Stimulated activated CD8-positive, alpha-beta memory T cell treated with anti-CD3 and anti-CD28 coated beads, Interleukin-7, amount 100 ng/mL, for 48 hours (primary cell): ENCODE measurements at regions not wholly inside any gene's neighbourhood (a gene's known extent, or its start where the extent isn't known, plus 50 kb on each side); places are given as distances from the start of the nearest gene placed in this dataset.
"Not testable (repeated sequence)": the region's sequence is repeated elsewhere in the genome, so short reads cannot be mapped to it uniquely, and the experiment has no call there.

ENCODE experiments used
- DNase-seq, 2 donors: peaks; one replicate each; pipeline ENCODE4 v3.0.0-alpha.2; 2020; ENCODE audit warnings: low read depth in 1 of 2; ENCODE audit errors: extremely low read depth in 1 of 2

DNA sequence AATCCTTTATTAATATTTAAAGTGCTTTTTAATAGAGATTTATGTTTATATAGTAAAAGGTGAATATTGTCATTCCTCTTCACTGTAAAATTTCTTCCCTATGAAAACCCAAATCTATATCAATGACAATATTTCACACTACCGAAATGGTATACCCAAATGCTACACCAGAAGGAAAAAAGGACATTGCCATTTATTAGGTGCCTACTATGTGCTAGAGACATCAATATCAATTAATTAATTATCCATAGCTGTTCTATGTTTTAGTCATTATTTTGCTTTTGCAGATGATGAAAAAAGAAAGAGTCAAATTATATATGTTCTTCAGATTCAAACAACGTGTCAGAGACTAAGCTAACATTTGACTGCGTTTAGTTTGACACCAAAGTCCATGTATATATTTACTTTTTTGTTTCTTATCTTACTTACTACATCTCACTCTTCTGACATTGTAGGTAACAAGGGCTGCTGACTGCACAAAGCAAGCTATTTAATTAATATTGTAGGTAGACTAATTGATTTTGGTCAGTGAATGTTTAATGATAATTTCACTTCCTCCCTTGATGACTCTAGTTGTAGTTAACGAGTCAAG, 614.0 kb upstream of the FOXG1 start:
- no peak for DNase-seq

DNA sequence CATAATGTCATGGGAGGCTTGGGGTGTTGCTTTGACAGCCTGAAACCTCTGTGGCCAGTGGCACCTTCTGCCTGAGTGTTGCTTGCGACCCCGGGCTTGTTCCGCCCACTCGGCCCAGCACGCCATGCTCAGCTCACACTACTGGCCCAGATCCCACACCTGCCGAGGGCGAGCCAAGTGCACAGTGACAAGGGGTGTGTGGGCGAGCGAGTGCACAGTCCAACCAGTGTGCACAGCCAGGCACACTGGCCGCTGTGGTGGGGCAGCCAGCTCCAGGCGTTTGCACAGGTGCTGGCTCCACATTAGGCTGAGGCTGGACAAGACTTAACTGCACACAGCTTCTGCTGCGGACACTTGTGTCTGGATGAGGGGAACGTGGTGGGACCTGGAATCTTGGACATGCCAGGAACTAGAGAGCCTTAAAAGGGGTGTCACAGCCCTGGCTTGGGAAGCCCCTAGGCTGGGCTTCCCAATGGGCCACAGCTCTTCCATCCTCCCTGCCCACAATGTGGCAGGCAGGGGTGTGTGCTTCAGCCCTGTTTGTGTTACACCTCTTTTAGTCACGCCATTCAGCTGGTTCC, 609.2 kb upstream of the FOXG1 start:
- no peak for DNase-seq

DNA sequence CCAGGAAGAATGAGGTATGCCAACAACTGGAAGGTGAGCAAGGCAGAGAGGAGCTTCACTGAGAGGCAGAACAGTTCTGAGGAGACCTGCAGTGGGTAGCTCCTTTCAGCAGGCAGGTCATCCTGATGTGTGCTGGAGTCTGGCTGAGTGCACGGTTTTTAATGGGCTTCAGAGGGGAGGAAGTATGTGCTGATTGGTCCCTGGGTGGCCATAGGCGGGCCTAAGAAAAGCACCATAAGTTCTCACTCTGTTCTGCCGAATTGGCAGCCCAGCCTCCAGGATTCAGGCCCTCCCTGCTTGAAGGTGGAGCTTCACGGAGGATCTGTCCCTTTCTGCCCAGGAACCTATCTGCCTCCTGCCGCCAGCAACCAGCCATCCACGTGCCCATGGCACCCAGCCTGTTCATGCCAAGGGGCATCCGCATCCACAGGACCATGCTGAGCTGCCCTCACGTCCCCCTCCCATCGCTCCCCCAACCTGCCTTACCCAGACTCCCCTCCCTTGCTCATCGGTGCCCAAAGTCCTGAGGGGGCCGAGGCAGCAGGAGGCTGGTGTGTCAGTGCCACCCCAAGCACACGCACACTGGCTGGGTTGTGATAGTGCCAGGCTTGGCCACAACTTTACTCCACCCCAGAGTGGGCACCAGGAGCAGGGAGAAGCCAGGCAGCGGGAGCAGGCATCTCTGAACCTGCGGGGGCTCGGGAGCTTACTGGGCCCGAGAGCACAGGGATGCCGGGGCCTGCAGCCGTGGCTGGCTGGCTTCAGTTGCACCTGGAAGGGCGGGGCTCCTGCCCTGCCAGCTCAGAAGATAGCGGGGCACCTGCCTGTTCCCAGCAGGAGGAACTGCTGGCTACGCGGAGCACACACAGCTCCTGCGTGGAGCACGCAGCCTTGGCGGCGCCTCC, 608.4 kb upstream of the FOXG1 start:
- DNase-seq, result no peak

DNA sequence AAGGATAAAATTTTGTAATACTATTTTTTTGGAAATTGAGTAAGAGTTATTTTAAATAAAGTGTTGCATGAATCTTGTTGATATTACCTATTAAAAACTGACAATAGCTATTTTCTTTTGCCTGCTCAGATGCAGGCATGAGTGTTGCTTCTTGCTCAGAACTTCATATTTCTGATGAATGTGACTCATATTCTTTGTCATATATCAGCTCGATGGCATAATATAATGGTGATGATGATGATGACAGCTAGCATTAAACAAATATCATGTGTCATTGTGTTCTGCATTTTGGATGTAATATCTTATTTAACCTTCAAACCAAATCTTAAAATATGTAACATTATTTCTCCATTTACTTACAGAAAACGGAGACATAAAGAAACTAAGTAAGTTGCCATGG, 605.5 kb upstream of the FOXG1 start:
- DNase-seq, result no peak

DNA sequence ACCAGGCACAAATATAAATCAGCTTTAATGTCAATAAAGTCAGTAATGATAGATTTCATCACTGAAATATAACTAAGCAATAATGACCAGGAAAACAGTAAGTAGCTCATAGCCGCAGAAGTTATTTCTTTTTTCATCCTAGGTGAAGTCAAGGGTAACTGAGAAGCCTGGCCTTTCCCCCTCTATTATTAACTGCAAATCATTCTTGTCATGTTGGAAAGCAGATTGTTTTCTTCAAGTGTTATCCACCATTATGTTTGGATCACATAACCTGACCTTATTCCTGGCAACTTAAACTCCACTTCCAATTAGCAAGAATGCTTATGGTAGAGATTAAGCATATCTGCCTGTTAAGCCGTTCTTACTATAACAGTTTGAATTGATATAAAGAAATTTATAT, 603.4 kb upstream of the FOXG1 start:
- no peak for DNase-seq

DNA sequence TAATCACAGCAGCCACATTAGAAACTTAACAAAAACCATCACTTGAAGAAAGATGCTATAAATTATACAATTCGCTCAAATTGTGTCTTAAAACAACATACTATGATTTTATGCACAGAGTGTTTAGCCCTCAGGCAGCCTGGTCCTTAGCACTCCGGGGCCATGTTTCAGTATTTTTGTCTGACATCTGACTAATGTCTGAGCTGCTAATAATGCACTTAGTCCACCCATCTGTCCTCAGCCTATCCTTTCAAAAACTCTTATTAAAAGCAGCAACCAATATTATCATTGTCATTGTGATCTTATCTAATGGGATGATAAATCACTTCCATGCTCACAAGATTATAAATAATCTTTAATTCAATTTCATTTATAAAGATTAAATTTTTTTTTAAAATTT, 602.7 kb upstream of the FOXG1 start:
- no peak for DNase-seq

DNA sequence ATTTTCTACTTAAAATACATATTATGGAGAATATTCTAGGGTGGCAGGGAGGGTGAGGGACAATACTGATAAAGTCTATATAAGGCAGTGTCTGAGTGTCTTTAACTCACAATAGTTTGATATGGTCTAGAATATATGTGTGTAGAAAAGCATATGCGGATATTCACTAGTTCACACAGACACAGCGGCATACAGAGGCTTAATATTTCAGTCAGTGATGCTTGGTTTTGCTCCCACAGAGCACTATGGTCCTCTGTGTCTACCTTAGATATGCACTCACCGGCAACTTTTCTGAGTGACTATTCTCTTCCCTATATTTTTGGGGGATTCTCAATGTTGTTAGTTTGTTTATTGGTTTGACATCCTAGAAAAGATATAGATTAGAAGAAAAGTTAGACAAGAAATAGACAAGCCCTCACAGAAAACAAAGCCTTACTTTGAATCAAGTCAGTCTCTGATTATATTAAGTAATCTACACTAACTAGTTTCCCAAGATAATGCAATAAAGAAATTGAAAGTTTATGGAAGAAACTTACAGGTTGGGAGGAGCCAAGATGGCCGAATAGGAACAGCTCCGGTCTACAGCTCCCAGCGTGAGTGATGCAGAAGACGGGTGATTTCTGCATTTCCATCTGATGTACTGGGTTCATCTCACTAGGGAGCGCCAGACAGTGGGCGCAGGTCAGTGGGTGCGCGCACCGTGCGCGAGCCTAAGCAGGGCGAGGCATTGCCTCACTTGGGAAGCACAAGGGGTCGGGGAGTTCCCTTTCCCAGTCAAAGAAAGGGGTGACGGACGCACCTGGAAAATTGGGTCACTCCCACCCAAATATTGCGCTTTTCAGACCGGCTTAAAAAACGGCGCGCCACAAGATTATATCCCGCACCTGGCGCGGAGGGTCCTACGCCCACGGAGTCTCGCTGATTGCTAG, 578.4 kb upstream of the FOXG1 start:
- DNase-seq, result not testable (repeated sequence)

DNA sequence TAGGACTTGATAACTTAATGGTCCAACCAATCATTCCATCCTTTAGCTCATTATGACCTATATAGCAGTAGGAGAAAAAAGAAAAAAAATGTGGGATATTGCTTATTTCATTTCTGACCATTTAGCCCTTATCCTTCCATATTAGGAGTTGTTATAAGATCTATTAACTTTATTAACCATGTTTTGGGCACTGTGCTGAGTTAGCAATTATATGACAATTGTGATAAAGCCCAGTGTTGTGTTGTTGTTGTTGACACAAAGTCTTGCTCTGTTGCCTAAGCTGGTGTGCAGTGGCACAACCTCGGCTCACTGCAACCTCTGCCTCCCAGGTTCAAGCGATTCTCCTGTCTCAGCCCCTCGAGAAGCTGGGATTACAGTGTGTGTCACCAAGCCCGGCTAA, 569.7 kb upstream of the FOXG1 start:
- no peak for DNase-seq

DNA sequence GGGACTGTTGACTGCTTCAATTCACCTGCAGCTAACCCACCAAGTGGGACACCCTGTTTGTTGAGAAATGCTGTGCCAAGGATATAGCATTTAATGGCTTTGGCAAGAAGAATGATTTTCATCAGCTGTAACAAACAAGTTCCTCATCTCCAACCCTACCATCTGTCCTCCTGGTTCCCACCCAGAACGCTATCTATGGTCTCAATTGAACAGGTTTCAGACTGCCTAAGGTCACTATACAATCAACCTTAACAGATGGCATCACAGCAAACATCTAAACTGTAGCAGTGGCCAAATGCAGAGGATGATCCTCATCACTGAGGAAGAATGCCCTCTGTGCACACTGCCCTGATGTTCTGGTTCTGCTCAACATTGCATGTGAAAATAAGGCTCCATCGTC, 546.2 kb upstream of the FOXG1 start:
- no peak for DNase-seq

DNA sequence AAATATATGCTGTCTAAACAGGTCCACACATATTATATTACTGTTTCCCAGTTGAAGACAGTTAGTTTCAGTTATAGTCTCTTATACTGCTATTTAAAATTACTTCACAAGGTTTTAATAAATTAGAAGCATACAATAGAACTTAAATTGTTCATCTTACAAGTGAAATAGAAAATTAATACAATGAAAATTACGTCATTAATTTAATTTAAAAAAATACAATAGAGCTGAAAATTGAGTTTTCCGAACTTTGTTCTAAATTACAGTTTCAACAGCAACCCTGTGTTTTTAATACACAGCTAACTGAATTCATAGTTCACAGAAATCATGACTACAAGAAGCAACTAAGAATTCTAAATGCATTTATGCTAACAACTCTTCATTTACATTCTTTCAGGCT, 525.7 kb upstream of the FOXG1 start:
- no peak for DNase-seq

DNA sequence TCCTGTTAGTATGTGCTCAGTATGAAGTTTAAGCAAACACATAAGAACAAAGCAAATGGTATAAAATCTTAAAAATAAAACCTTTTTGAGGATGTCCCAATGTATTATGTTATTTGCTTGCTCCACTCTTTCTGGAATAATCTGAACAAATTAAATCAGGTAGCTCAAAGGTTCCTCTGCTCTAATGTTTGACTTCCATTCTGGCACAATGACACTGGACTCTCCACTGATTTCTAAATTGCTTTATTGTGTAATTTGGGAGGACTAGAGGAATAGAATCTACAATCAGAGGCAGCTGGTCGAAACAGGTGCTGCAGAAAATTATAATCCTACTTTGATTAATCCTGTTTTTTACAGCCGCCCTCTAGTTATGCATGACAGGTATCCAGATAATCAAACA, 523.7 kb upstream of the FOXG1 start:
- DNase-seq, result no peak

DNA sequence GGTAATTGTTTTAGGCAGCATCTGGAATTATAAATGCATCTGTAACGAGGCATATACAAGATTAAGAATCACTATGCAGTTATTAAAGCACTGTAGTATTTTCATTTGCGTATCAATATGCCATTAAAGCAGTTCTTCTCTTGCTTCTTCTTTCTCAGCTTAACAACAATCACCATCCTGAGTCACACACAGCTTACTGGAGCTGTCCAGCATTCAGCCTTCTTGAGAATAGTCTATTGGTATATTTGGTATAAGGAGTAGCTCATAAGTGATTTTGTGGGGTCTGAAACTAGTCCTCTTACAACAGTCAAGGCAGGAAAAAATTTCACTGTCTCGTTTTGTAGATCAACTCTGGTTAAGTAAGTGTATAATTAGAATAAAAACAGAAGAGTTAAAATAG, 523.0 kb upstream of the FOXG1 start:
- DNase-seq, result no peak

DNA sequence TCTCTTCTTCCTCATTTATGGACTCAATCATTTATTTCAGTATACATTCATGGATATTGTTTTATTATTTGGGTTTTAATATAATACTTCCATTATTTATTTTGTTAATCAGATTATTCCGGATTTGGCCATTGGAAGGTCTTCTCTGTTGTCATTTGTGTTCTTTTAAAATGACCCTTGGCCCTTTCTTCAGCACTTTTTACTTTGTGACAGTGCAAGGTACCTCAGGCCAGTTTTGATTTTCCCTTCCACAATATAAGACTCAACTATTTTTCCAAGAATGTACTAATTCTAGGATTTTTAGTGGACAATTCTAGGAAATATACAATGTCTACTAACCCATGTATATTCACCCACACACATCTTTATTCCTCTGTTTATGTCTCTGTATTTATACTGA, 521.4 kb upstream of the FOXG1 start:
- no peak for DNase-seq

DNA sequence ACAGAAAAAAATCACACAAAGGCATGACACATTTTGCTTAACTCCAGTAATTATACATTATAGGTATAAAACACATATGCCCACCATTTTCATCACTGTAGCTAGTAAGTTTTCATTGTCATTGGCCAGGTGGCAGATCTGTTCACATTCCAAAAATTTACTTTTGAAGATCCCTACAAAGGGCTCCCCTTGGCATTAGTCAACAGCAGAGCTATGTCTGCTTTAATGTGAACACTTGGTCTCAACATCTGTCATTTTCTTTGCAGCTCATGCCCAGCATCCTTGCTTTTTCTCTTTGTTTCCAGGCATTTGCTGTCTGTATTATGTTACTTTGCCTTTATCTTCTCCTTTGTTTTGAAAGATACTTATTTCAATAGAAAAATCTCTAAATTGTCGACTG, 519.1 kb upstream of the FOXG1 start:
- DNase-seq, result no peak

DNA sequence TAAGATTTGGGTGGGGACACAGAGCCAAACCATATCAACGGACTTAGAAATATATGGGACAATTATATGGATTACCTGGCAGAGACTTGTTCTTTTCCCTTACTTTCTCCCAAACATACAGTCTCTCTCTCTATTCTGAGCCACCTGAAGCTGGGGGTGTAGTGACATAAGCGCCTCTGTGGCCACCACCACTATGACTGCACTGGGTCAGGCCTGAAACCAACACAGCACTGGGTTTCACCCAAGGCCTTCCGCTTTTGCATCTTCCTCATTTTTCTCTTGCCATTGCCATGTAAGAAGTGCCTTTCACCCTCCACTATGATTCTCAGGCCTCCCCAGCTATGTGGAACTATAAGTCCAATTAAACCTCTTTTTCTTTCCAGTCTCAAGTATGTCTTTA, 514.5 kb upstream of the FOXG1 start:
- not testable (repeated sequence) for DNase-seq

DNA sequence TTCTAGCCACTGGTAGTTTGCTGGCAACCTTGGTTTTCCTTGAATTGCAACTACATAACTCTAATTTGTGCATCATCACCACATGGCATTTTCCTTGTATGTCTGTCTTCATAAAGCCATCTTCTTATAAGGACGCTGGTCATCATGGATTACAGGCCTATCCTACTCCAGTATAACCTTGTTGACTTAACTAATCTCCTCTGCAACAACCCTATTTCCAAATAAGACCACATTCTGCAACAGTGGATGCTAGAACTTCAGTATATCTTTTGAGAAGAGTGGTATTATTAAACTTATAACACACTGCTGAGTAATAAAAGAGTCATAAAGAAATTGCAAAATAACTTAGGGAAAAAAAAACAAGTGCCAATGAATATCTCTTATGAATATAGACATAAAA, 511.8 kb upstream of the FOXG1 start:
- no peak for DNase-seq

DNA sequence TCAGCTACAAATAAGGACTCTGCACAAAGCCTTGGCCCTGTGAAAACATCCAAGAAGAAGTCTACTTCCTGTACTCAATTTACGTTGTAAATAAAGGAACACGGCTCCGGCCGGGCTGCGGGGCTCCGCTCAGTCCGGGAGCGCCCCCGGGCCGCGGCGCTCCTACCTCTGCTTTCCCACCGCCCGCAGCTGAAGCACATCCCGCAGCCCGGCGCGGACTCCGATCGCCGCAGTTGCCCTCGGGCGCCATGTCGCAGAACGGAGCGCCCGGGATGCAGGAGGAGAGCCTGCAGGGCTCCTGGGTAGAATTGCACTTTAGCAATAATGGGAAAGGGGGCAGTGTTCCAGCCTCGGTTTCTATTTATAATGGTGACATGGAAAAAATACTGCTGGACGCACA, 502.3 kb upstream of the FOXG1 start:
- DNase-seq, result no peak

DNA sequence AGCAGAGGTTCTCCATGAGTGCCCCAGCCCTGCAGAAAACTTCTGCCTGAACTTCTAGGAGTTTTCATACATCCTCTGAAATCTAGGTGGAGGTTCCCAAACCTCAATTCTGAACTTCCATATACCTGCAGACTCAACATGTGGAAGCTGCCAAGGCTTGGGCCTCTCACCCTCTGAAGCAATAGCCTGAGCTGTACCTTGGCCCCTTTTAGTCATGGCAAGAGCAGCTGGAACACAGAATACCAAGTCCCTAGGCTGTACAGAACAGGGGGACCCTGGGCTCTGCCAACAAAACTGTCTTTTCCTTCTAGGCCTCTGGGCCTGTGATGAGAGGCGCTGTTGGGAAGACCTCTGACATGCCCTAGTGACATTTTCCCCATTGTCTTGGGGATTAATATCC, 494.3 kb upstream of the FOXG1 start:
- DNase-seq, result no peak

DNA sequence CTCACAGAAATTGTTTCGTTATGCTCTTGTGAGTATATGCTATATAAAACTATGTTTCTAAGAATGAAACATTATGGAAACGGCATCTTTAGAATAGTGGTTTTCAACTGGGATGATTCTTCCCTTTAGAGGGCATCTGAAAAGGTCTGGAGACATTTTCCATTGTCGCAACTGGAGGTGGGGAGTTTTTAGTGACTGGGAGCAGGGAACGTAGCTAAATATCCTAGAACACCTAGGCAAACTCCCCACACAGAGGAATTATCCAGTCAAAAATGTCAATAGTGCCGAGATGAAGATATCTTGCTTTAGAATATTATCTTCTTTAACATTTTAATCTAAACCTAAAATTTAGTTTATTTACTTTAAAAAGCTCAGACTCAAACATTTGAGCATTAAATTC, 486.1 kb upstream of the FOXG1 start:
- DNase-seq, result no peak

DNA sequence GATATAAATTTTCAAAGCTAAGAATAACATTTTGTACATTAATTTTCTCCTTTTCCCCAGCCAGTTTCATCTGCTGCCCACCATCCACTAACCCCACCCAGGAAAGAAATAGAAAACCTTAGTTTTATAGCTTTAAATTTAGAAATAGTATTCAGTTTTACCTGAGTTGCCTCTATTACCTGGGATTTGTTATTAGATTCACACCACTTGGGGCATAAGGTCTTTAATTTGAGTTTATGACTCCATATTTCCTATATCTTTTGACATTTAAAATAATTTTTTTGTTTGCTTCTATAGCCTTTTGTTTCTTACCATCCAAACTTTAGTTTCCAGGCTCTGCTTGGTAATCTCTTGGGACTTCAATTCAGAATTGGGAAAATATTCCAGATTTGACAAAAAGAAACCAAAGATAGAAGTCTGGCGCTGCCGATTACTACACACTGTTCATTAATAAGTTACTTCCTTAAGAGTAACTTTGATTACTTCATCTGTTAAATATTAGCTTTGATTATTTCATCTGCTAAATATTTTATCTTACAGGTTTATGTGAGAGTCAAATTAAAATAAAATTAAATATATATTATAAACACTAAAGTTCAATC, 485.5 kb upstream of the FOXG1 start:
- no peak for DNase-seq
